HPDE6-E6E7 (cell line): ENCODE measurements at regions not wholly inside any gene's neighbourhood (a gene's known extent, or its start where the extent isn't known, plus 50 kb on each side); places are given as distances from the start of the nearest gene placed in this dataset.
A peak's percentile ranks its signal among the peaks of the same experiment; 100 is the strongest.
"Not testable (repeated sequence)": the region's sequence is repeated elsewhere in the genome, so short reads cannot be mapped to it uniquely, and the experiment has no call there.

Experiments
- DNase-seq: peaks from one replicate; pipeline ENCODE4 v3.0.0; 2011; ENCODE audit warnings: missing footprints; ENCODE audit errors: extremely low spot score

DNA sequence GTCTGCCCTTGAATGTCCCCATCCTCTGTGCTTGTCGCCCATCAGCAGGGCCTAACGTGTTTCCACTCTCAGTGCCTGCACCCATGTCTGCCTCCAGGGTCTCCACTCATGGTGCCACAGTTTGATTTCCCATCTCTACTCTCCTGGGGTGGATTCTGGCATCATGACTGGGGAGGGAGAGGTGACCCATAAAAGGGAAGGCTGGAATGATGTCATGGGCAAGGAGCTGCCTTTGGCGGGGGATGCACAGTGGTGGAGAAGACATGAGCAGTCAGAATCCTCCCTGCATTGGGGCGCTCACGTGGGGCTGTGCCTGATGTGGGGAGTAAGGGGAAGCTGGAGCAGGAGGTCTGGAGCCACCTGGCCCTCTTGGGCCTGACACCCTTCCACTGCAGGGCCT is 100.9 kb downstream of the USP22 start:
- DNase-seq: no peak

DNA sequence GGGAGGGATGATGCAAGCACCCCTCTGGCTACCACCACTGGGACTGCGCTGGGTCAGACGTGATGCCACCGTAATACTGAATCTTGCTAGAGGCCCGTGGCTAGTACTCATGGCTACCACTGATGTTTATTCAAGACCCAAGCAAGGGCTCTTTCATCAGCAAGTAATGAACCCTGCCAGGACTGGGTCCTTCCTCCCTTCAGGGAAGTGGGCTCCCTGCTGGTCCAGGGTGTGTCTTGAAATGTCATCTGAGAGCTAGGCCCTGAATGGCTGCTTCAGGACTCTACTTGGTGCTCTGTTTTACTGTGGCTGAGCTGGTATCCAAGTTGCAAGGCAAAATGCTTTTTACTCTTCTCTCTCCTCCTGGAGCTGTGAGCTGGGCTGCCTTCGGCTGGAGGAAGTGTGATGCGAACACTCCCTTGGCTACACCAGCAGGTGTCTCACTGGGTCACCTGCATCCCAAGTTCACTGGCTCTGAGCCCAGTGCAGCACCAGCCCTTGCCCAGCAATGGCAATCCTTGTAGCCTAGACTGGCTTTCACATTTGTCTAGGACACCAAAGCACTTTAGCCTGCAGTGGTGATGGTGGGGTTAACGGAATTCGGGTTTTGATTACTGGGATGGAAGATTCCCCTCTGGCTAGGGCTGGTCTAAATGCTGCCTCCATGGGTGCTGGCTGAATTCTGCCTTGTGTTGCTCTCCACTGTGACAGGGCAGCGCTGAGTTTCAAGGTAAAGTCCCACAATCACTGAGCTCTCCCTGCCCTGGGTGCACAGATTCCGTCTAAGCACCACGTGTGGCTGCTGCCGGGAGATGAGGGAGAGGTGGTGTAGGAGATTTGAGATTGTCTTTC is 98.6 kb downstream of the USP22 start:
- DNase-seq: peak; percentile 64

DNA sequence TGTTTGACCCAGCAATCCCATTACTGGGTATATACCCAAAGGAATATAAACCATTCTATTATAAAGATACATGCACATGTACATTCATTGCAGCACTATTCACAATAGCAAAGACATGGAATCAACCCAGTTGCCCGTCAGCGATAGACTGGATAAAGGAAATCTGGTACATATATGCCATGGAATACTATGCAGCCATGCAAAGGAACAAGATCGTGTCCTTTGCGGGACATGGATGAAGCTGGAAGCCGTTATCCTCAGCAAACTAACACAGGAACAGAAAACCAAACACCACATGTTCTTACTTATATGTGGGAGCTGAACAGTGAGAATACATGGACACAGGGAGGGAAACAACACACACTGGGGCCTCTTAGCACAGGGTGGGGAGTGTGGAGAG is 95.1 kb downstream of the USP22 start:
- not testable (repeated sequence) for DNase-seq

- no peak for DNase-seq
These were observed 93.6 kb downstream of the USP22 start for GRCh38 chr17:20948984-20949777.
